Thoracic aorta (tissue), 2 donors: ENCODE measurements at regions not wholly inside any gene's neighbourhood (a gene's known extent, or its start where the extent isn't known, plus 50 kb on each side); places are given as distances from the start of the nearest gene placed in this dataset.

ENCODE experiments used
- ATAC-seq: fragments of 150-250 bp; one replicate; pipeline ENCODE4 v1.8.0; 2017; ENCODE audit warnings: low read depth; ENCODE audit not compliant: insufficient number of reproducible peaks, low FRiP score
- DNase-seq: peaks from one replicate; pipeline ENCODE4 v3.0.0-alpha.2; 2020; ENCODE audit warnings: low spot score
- H3K27ac ChIP-seq, 2 donors: fragments of 200-600 bp; sonication (generic); 1 replicate in 1 of 2; 2 replicates in 1 of 2; pipeline ENCODE4 v1.5.1; 2016; ENCODE audit warnings: mild to moderate bottlenecking in 2 of 2, moderate library complexity in 2 of 2
- H3K27me3 ChIP-seq: fragments of 200-600 bp; sonication (generic); replicated peaks from 2 replicates; pipeline ENCODE4 v1.6.0; 2016; ENCODE audit warnings: mild to moderate bottlenecking; ENCODE audit not compliant: insufficient read depth
- H3K36me3 ChIP-seq: fragments of 200-600 bp; sonication (generic); one replicate; pipeline ENCODE4 v1.5.1; 2016
- H3K4me1 ChIP-seq, 2 donors: fragments of 200-600 bp; sonication (generic); 1 replicate in 1 of 2; 2 replicates in 1 of 2; pipeline versions ENCODE4 v1.5.1 to v1.6.0; 2016; ENCODE audit warnings: low read depth in 2 of 2, mild to moderate bottlenecking in 1 of 2; ENCODE audit not compliant: control insufficient read depth in 1 of 2
- H3K4me3 ChIP-seq: fragments of 200-600 bp; sonication (generic); 2 replicates; pipeline ENCODE4 v1.5.1; 2016; ENCODE audit warnings: mild to moderate bottlenecking
- H3K9me3 ChIP-seq: fragments of 200-600 bp; sonication (generic); 2 replicates; pipeline ENCODE4 v1.5.1; 2016
- CTCF ChIP-seq: fragments of 200-600 bp; sonication (generic); IDR thresholded peaks from one replicate; pipeline ENCODE4 v1.5.1; 2019; ENCODE audit warnings: antibody characterized with exemption

- Histone ChIP-seq H3K27ac (no peak overlapping the region), H3K36me3 (no peaks in the 10 kb centered on the region), H3K4me3 (no peak overlapping the region), H3K27me3 (no peaks in the 10 kb centered on the region), H3K9me3 (no peaks in the 10 kb centered on the region), H3K4me1 (no peaks in the 10 kb centered on the region)
- no peak for ATAC-seq
- TF ChIP-seq CTCF: no peak
- no peak for DNase-seq
Measured at GRCh38 chrX:928606-929005, 283.8 kb downstream of the CRLF2 start.

GRCh38 chrX:926991-927390, 285.5 kb downstream of the CRLF2 start:
- ATAC-seq (no peak), DNase-seq (no peak)
- Histone ChIP-seq H3K36me3 (no peaks in the 10 kb centered on the region), H3K4me3 (no peak overlapping the region), H3K9me3 (no peaks in the 10 kb centered on the region), H3K27me3 (no peaks in the 10 kb centered on the region), H3K4me1 (no peaks in the 10 kb centered on the region), H3K27ac (no peak overlapping the region)
- no peak for TF ChIP-seq CTCF

- Histone ChIP-seq H3K9me3 (no peaks in the 10 kb centered on the region), H3K36me3 (no peaks in the 10 kb centered on the region), H3K27ac (no peak overlapping the region), H3K4me3 (no peak overlapping the region), H3K4me1 (no peaks in the 10 kb centered on the region), H3K27me3 (no peaks in the 10 kb centered on the region)
- no peak for TF ChIP-seq CTCF
- ATAC-seq (no peak), DNase-seq (no peak)
Measured at GRCh38 chrX:926070-926469, 286.4 kb downstream of the CRLF2 start.

GRCh38 chrX:925652-926061, 286.8 kb downstream of the CRLF2 start:
- Histone ChIP-seq H3K36me3 (no peaks in the 10 kb centered on the region), H3K4me1 (no peaks in the 10 kb centered on the region), H3K27ac (no peak overlapping the region), H3K27me3 (no peaks in the 10 kb centered on the region), H3K9me3 (no peaks in the 10 kb centered on the region), H3K4me3 (no peak overlapping the region)
- ATAC-seq (no peak), DNase-seq (no peak)
- no peak for TF ChIP-seq CTCF

- Histone ChIP-seq H3K9me3 (no peaks in the 10 kb centered on the region), H3K27ac (no peak overlapping the region), H3K36me3 (no peaks in the 10 kb centered on the region), H3K27me3 (no peaks in the 10 kb centered on the region), H3K4me3 (no peak overlapping the region), H3K4me1 (no peaks in the 10 kb centered on the region)
- no peak for TF ChIP-seq CTCF
- ATAC-seq: no peak
- DNase-seq: no peak
Measured at GRCh38 chrX:925094-925493, 287.4 kb downstream of the CRLF2 start.
